H1 (cell line): ENCODE measurements at regions not wholly inside any gene's neighbourhood (a gene's known extent, or its start where the extent isn't known, plus 50 kb on each side); places are given as distances from the start of the nearest gene placed in this dataset.

Experiments
- CTCF ChIA-PET: fragments of 300-600 bp; sonication (Branson Sonifier 250); formaldehyde crosslinking; loops from one replicate; lab custom pipeline; 2021; ENCODE audit not compliant: partially characterized antibody; lab: Charles Lee
- POLR2A ChIA-PET: fragments of 300-600 bp; sonication (Branson Sonifier 250); formaldehyde crosslinking; loops from one replicate; lab custom pipeline; 2021; ENCODE audit warnings: inconsistent platforms; ENCODE audit not compliant: partially characterized antibody; lab: Charles Lee
- DNase-seq, 2 experiments: peaks; one replicate each; pipeline versions ENCODE4 v3.0.0 to v3.0.0-alpha.2; 2010 to 2022; ENCODE audit warnings: low spot score in 2 of 2, low read depth in 1 of 2, mixed read lengths in 1 of 2
- FAIRE-seq: peaks from 2 replicates; lab custom pipeline; 2011; peaks lifted over from hg19 to GRCh38; lab: Jason Lieb, UNC
- H2AFZ ChIP-seq: 2 replicates; pipeline ENCODE4 v1.8.1; 2012; ENCODE audit warnings: low read length, inconsistent platforms
- H2AK5ac ChIP-seq: 2 replicates; pipeline ENCODE4 v1.6.1; 2013; ENCODE audit warnings: low read depth, low read length
- H2BK120ac ChIP-seq: replicated peaks from 2 replicates; pipeline ENCODE3; 2013; ENCODE audit warnings: low read depth, low read length, inconsistent platforms
- H2BK12ac ChIP-seq: 2 replicates; pipeline ENCODE4 v1.6.1; 2013; ENCODE audit warnings: low read depth, low read length
- H2BK15ac ChIP-seq: 2 replicates; pipeline ENCODE4 v1.6.1; 2013; ENCODE audit warnings: low read length
- H2BK20ac ChIP-seq: 2 replicates; pipeline ENCODE4 v1.6.1; 2013; ENCODE audit warnings: low read length
- H2BK5ac ChIP-seq: 2 replicates; pipeline ENCODE4 v1.6.1; 2013; ENCODE audit warnings: low read depth, low read length
- H3K14ac ChIP-seq: 2 replicates; pipeline ENCODE4 v1.6.1; 2013; ENCODE audit warnings: inconsistent platforms; ENCODE audit not compliant: insufficient read length
- H3K18ac ChIP-seq: 2 replicates; pipeline ENCODE4 v1.6.1; 2013; ENCODE audit warnings: low read length; ENCODE audit errors: extremely low read depth
- H3K23ac ChIP-seq: 2 replicates; pipeline ENCODE4 v1.6.1; 2013; ENCODE audit warnings: inconsistent platforms; ENCODE audit not compliant: insufficient read length
- H3K23me2 ChIP-seq: 2 replicates; pipeline ENCODE4 v1.6.1; 2013; ENCODE audit warnings: low read depth, low read length
- H3K27ac ChIP-seq: 2 replicates; pipeline ENCODE4 v1.6.1; 2011; ENCODE audit warnings: low read depth, low read length, inconsistent platforms
- H3K27me3 ChIP-seq, 4 experiments: replicated peaks in 1 of 4; 1 replicate in 1 of 4; 2 replicates in 3 of 4; pipeline versions ENCODE4 v1.6.1 to v1.8.1; 2011 to 2013; ENCODE audit warnings: low read length in 3 of 4, mild to moderate bottlenecking in 3 of 4, inconsistent platforms in 2 of 4, mixed read lengths in 2 of 4, moderate library complexity in 1 of 4; ENCODE audit not compliant: control insufficient read depth in 3 of 4, insufficient read depth in 3 of 4; ENCODE audit errors: extremely low read depth in 1 of 4
- H3K36me3 ChIP-seq, 4 experiments: 2 replicates each; pipeline versions ENCODE4 v1.6.1 to v1.8.1; 2011 to 2013; ENCODE audit warnings: mild to moderate bottlenecking in 4 of 4, low read length in 3 of 4, moderate library complexity in 2 of 4, control low read depth in 1 of 4, inconsistent platforms in 1 of 4; ENCODE audit not compliant: insufficient read depth in 4 of 4, control insufficient read depth in 2 of 4
- H3K4ac ChIP-seq: replicated peaks from 2 replicates; pipeline ENCODE3; 2013; ENCODE audit warnings: low read length, low read depth, mixed read lengths, inconsistent platforms; ENCODE audit not compliant: insufficient read length
- H3K4me1 ChIP-seq, 4 experiments: replicated peaks in 1 of 4; 1 replicate in 1 of 4; 2 replicates in 3 of 4; pipeline versions ENCODE4 v1.6.1 to v1.8.1; 2011 to 2013; ENCODE audit warnings: low read length in 3 of 4, inconsistent platforms in 2 of 4, mixed read lengths in 1 of 4; ENCODE audit not compliant: insufficient read depth in 4 of 4, control insufficient read depth in 3 of 4
- H3K4me2 ChIP-seq, 2 experiments: 2 replicates each; pipeline versions ENCODE4 v1.6.1 to v1.8.1; 2011 to 2013; ENCODE audit warnings: low read depth in 2 of 2, low read length in 2 of 2, control low read depth in 1 of 2, inconsistent platforms in 1 of 2, mild to moderate bottlenecking in 1 of 2; ENCODE audit not compliant: insufficient read depth in 1 of 2
- H3K4me3 ChIP-seq, 4 experiments: fragments of 200-600, 300-600 bp in 1 of 4; sonication (generic), shearing (Covaris generic), sonication (Bioruptor Twin) in 1 of 4; 2 replicates each; pipeline versions ENCODE4 v1.5.1 to v1.8.1; 2011 to 2016; ENCODE audit warnings: low read length in 4 of 4, low read depth in 3 of 4, control low read depth in 2 of 4, inconsistent platforms in 2 of 4, mild to moderate bottlenecking in 2 of 4, mixed read lengths in 1 of 4, moderate library complexity in 1 of 4; ENCODE audit not compliant: insufficient read depth in 2 of 4; ENCODE audit errors: extremely low read depth in 1 of 4
- H3K56ac ChIP-seq: replicated peaks from 2 replicates; pipeline ENCODE3; 2013; ENCODE audit warnings: low read depth, mild to moderate bottlenecking, mixed read lengths, low read length, inconsistent platforms; ENCODE audit not compliant: insufficient read length
- H3K79me1 ChIP-seq: 2 replicates; pipeline ENCODE4 v1.6.1; 2013; ENCODE audit warnings: low read depth, low read length, control low read depth
- H3K79me2 ChIP-seq, 2 experiments: 2 replicates each; pipeline versions ENCODE4 v1.6.1 to v1.8.1; 2012 to 2013; ENCODE audit warnings: low read length in 2 of 2, mild to moderate bottlenecking in 2 of 2, inconsistent platforms in 1 of 2; ENCODE audit not compliant: insufficient read depth in 2 of 2, control insufficient read depth in 1 of 2
- H3K9ac ChIP-seq, 4 experiments: replicated peaks in 1 of 4; 1 replicate in 1 of 4; 2 replicates in 3 of 4; pipeline versions ENCODE4 v1.6.1 to v1.8.1; 2011 to 2013; ENCODE audit warnings: low read depth in 3 of 4, low read length in 3 of 4, control low read depth in 2 of 4, mild to moderate bottlenecking in 2 of 4, moderate library complexity in 2 of 4, inconsistent platforms in 1 of 4; ENCODE audit errors: extremely low read depth in 1 of 4
- H3K9me3 ChIP-seq, 2 experiments: 2 replicates each; pipeline versions ENCODE4 v1.6.1 to v1.8.1; 2012 to 2013; ENCODE audit warnings: mild to moderate bottlenecking in 2 of 2, moderate library complexity in 2 of 2, control low read depth in 1 of 2, inconsistent platforms in 1 of 2, low read depth in 1 of 2, low read length in 1 of 2, mixed read lengths in 1 of 2; ENCODE audit not compliant: insufficient read depth in 2 of 2
- H4K20me1 ChIP-seq, 2 experiments: replicated peaks in 1 of 2; 2 replicates each; pipeline versions ENCODE3 to v1.8.1; 2011 to 2013; ENCODE audit warnings: inconsistent platforms in 2 of 2, low read length in 2 of 2, mild to moderate bottlenecking in 1 of 2; ENCODE audit not compliant: insufficient read depth in 2 of 2, control insufficient read depth in 1 of 2
- H4K5ac ChIP-seq: 2 replicates; pipeline ENCODE4 v1.6.1; 2013; ENCODE audit warnings: low read length, low read depth, mixed read lengths, inconsistent platforms; ENCODE audit not compliant: insufficient read length
- H4K8ac ChIP-seq: 2 replicates; pipeline ENCODE4 v1.8.0; 2013; ENCODE audit warnings: mild to moderate bottlenecking, moderate library complexity, low read length, inconsistent platforms; ENCODE audit not compliant: insufficient read depth; ENCODE audit errors: extremely low read depth
- H4K91ac ChIP-seq: replicated peaks from 2 replicates; pipeline ENCODE3; 2013; ENCODE audit warnings: low read length, mixed read lengths, inconsistent platforms; ENCODE audit not compliant: insufficient read length
- BACH1 ChIP-seq: IDR thresholded peaks from 2 replicates; pipeline ENCODE4 v1.6.1; 2012; ENCODE audit warnings: low read length, improper control_type of control experiment
- CBX5 ChIP-seq: fragments of 300-800, 300-1000 bp; sonication (generic); IDR thresholded peaks from 2 replicates; pipeline ENCODE4 v1.7.1; 2016; ENCODE audit warnings: antibody characterized with exemption, low read length, low read depth
- CHD1 ChIP-seq: IDR thresholded peaks from 2 replicates; pipeline ENCODE4 v1.6.1; 2012; ENCODE audit warnings: low read depth, low read length, improper control_type of control experiment
- CHD2 ChIP-seq: IDR thresholded peaks from 2 replicates; pipeline ENCODE4 v1.6.1; 2012; ENCODE audit warnings: low read length, improper control_type of control experiment
- EP300 ChIP-seq, 2 experiments: IDR thresholded peaks; 1 replicate in 1 of 2; 2 replicates in 1 of 2; pipeline ENCODE4 v1.6.1; 2011 to 2012; ENCODE audit warnings: low read depth in 2 of 2, low read length in 2 of 2, mild to moderate bottlenecking in 2 of 2, borderline replicate concordance in 1 of 2, inconsistent platforms in 1 of 2, moderate library complexity in 1 of 2
- EZH2 ChIP-seq: fragments of 200-600 bp; sonication (generic); IDR thresholded peaks from 2 replicates; pipeline ENCODE4 v1.7.1; 2012; ENCODE audit warnings: low read depth, mild to moderate bottlenecking, moderate library complexity, low read length, inconsistent platforms; ENCODE audit not compliant: severe bottlenecking
- FOSL1 ChIP-seq: IDR thresholded peaks from 2 replicates; pipeline ENCODE4 v1.6.1; 2011; ENCODE audit warnings: mild to moderate bottlenecking, low read depth, low read length, moderate library complexity; ENCODE audit not compliant: insufficient read depth
- GTF2F1 ChIP-seq: IDR thresholded peaks from 2 replicates; pipeline ENCODE4 v1.6.1; 2012; ENCODE audit warnings: low read depth, low read length, improper control_type of control experiment, borderline replicate concordance
- JUND ChIP-seq: IDR thresholded peaks from 2 replicates; pipeline ENCODE4 v1.6.1; 2011; ENCODE audit warnings: mild to moderate bottlenecking, improper control_type of control experiment, low read length
- NANOG ChIP-seq: IDR thresholded peaks from 2 replicates; pipeline ENCODE4 v1.6.1; 2011; ENCODE audit warnings: low read length, low read depth, mild to moderate bottlenecking, inconsistent platforms; ENCODE audit not compliant: insufficient read depth, poor library complexity, severe bottlenecking
- SAP30 ChIP-seq: fragments of 300-600 bp; sonication (generic); IDR thresholded peaks from 2 replicates; pipeline ENCODE4 v1.7.1; 2012; ENCODE audit warnings: low read length, moderate library complexity, mild to moderate bottlenecking, inconsistent platforms; ENCODE audit not compliant: insufficient read depth, insufficient replicate concordance
- SP4 ChIP-seq: IDR thresholded peaks from 2 replicates; pipeline ENCODE4 v1.6.1; 2012; ENCODE audit warnings: low read length, inconsistent platforms
- TCF12 ChIP-seq: IDR thresholded peaks from 2 replicates; pipeline ENCODE4 v1.6.1; 2011; ENCODE audit warnings: low read depth, mild to moderate bottlenecking, low read length
- WGBS, 2 experiments: shearing (Covaris generic) in 1 of 2; methylation state at CpG; one replicate each; pipeline versions ENCODE4 v1.1.6 to v1.1.7; 2013 to 2015; ENCODE audit warnings: low lambda C conversion rate in 2 of 2, mixed read lengths in 2 of 2, inconsistent platforms in 1 of 2, low coverage in 1 of 2, missing lambda C conversion rate in 1 of 2; ENCODE audit not compliant: insufficient replicate concordance in 2 of 2, insufficient coverage in 1 of 2, insufficient read length in 1 of 2; ENCODE audit errors: extremely low coverage in 1 of 2, missing lambda C conversion rate in 1 of 2; 5-methylcytosine and 5-hydroxymethylcytosine counted together
- TF ChIP-seq, protein P1 (sequence below): IDR thresholded peaks from 2 replicates; pipeline ENCODE4 v1.6.1; 2011; ENCODE audit warnings: low read depth, mild to moderate bottlenecking, low read length; ENCODE audit not compliant: insufficient read depth

- no peak overlapping the region for H3K56ac ChIP-seq
- no peaks in the 10 kb centered on the region for H3K23me2 ChIP-seq
- no peak for FAIRE-seq
- H3K27ac ChIP-seq = no peak overlapping the region
- H3K9ac ChIP-seq = no peak overlapping the region
- H2AFZ ChIP-seq = no peak overlapping the region
- no peaks in the 10 kb centered on the region for H3K27me3 ChIP-seq
- H4K91ac ChIP-seq = no peak overlapping the region
- H2BK5ac ChIP-seq = no peak overlapping the region
- no peak for DNase-seq
- H2AK5ac ChIP-seq = no peak overlapping the region
- H2BK120ac ChIP-seq = no peak overlapping the region
- 95% methylated on average over 2 of the region's 3 CpGs; no CpG with 5 or more reads in 1 of the 2 experiments for WGBS, 2 experiments
- CTCF ChIA-PET = no interaction called here
- no peak overlapping the region for H3K4me3 ChIP-seq
- no peaks in the 10 kb centered on the region for H3K79me1 ChIP-seq
- no peak overlapping the region for H4K8ac ChIP-seq
- H2BK12ac ChIP-seq = no peak overlapping the region
- H3K9me3 ChIP-seq = no peaks in the 10 kb centered on the region
- no peaks in the 10 kb centered on the region for H4K20me1 ChIP-seq
- H3K23ac ChIP-seq = no peak overlapping the region
- POLR2A ChIA-PET = no interaction called here
- H3K18ac ChIP-seq = no peak overlapping the region
- H4K5ac ChIP-seq = no peak overlapping the region
- H3K14ac ChIP-seq = no peak overlapping the region
- no peaks in the 10 kb centered on the region for H3K36me3 ChIP-seq
- no peaks in the 10 kb centered on the region for H3K79me2 ChIP-seq
- no peak overlapping the region for H2BK15ac ChIP-seq
- H3K4me1 ChIP-seq = peaks cover 0 to 9% (median 2%) of the 10 kb centered on the region in 4 experiments; a peak in 4 of 7 replicates
- H3K4ac ChIP-seq = no peak overlapping the region
- H2BK20ac ChIP-seq = no peak overlapping the region
- no peak overlapping the region for H3K4me2 ChIP-seq
- TF ChIP-seq CHD2 (no peak), TCF12 (no peak), CBX5 (no peak), JUND (no peak), NANOG (no peak), EZH2 (no peak), BACH1 (no peak), CHD1 (no peak), SP4 (no peak), FOSL1 (no peak), GTF2F1 (no peak), EP300 (IDR thresholded peaks at IDR 0.05; ENCODE audit: borderline replicate concordance in 1 of 2, low read depth in 2 of 2, low read length in 2 of 2) (no peak), SAP30 (no peak)
- TF ChIP-seq, protein P1, sequence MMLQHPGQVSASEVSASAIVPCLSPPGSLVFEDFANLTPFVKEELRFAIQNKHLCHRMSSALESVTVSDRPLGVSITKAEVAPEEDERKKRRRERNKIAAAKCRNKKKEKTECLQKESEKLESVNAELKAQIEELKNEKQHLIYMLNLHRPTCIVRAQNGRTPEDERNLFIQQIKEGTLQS = no peak
Measured at GRCh38 chrX:40503094-40503493, 77.7 kb upstream of the ATP6AP2 start.
